ENCODE measurements at regions not wholly inside any gene's neighbourhood (a gene's known extent, or its start where the extent isn't known, plus 50 kb on each side); places are given as distances from the start of the nearest gene placed in this dataset.
"Not testable (repeated sequence)": the region's sequence is repeated elsewhere in the genome, so short reads cannot be mapped to it uniquely, and the experiment has no call there.

DNA sequence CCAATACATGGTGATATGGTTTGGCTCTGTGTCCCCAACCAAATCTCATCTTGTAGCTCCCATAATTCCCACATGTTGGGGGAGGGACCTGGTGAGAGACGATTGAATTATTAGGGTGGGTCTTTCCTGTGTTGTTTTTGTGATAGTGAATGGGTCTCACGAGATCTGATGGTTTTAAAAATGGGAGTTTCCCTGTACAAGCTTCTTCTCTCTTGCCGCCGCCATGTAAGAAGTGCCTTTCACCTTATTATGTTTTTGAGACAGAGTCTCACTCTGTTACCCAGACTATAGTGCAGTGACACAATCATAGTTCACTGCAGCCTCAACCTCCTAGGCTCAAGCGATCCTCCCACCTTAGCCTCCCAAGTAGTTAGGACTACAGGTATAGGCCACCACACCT is 629.1 kb downstream of the QKI start:
- not testable (repeated sequence) for TF ChIP-seq MAZ (IDR thresholded peaks at IDR 0.05; ENCODE audit: borderline replicate concordance, low read depth, low read length); BHLHE40 (IDR thresholded peaks at IDR 0.05; ENCODE audit: low read depth, low read length); POLR2A (IDR thresholded peaks at IDR 0.05; ENCODE audit: low read depth, low read length); MXI1 (IDR thresholded peaks at IDR 0.05; ENCODE audit: borderline replicate concordance, low read depth, low read length)
- TF ChIP-seq, protein P1, sequence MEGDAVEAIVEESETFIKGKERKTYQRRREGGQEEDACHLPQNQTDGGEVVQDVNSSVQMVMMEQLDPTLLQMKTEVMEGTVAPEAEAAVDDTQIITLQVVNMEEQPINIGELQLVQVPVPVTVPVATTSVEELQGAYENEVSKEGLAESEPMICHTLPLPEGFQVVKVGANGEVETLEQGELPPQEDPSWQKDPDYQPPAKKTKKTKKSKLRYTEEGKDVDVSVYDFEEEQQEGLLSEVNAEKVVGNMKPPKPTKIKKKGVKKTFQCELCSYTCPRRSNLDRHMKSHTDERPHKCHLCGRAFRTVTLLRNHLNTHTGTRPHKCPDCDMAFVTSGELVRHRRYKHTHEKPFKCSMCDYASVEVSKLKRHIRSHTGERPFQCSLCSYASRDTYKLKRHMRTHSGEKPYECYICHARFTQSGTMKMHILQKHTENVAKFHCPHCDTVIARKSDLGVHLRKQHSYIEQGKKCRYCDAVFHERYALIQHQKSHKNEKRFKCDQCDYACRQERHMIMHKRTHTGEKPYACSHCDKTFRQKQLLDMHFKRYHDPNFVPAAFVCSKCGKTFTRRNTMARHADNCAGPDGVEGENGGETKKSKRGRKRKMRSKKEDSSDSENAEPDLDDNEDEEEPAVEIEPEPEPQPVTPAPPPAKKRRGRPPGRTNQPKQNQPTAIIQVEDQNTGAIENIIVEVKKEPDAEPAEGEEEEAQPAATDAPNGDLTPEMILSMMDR (conservative IDR thresholded peaks at IDR 0.05; ENCODE audit: low read depth, low read length): not testable (repeated sequence)

Data from IMR-90 (cell line).